Ecto neural progenitor cell (in vitro differentiated cells): ENCODE measurements at regions not wholly inside any gene's neighbourhood (a gene's known extent, or its start where the extent isn't known, plus 50 kb on each side); places are given as distances from the start of the nearest gene placed in this dataset.
A peak's percentile ranks its signal among the peaks of the same experiment; 100 is the strongest.
"Not testable (repeated sequence)": the region's sequence is repeated elsewhere in the genome, so short reads cannot be mapped to it uniquely, and the experiment has no call there.

Source experiments
- DNase-seq: peaks from one replicate; pipeline ENCODE4 v3.0.0-alpha.2; 2018; ENCODE audit warnings: low spot score

DNA sequence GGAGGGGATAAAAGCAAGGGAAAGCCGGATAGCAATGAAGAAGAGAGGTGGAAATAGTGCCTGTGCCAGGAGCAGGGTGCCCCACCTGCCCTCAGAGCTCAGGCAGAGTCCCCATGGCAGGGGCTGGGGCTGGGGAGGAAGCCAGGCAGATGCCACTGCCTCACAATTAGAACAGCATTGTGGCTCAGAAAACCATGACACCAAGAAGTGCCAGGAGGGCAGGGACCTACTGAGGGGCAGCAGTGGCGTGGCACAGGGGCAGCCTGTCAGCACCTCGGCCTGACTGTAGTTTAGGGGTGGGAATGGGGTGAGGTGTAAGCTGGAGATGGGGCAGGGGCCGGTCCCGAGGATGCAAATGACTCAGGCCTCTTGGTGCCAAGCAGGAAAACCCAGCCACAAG lies 532.1 kb upstream of the B3GAT1 start:
- no peak for DNase-seq

DNA sequence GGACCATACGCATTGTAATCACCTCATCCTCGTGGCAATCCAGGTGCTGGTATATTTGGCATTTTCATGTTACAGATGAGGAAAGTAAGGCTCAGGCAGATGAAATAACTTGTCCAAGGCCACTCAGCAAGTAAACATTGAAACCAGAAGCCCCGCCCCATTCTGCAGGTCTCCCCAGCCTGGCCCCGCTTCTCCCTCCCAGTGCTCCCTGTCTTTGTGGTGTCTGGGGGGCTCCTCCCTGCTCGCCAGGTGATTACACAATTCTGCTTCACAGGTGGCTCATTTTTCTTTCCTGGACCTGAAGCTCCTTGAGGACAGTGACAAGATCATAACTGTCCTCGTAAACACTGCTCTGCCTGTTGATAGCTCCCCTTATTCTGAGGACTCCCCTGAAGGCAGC lies 531.5 kb upstream of the B3GAT1 start:
- DNase-seq: no peak

DNA sequence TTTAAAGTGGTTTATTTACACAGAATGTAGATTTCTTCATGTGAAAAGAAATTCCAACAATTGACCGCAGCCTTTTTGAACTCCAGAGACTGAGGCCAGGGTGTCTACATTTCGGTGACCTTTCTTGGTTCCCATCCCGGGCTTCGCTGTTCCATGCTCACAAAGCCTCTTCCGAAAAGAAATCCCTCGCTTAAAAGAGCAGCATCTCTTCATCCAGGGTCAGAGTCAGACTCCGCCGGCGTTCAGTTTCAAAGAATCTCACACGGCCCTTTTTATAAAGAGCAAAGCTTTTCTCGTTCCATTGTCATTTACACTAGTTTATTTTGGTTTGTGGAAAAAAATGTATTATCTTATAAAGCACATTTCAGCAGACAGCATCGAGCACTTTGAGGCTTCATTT lies 530.6 kb upstream of the B3GAT1 start:
- DNase-seq: no peak

DNA sequence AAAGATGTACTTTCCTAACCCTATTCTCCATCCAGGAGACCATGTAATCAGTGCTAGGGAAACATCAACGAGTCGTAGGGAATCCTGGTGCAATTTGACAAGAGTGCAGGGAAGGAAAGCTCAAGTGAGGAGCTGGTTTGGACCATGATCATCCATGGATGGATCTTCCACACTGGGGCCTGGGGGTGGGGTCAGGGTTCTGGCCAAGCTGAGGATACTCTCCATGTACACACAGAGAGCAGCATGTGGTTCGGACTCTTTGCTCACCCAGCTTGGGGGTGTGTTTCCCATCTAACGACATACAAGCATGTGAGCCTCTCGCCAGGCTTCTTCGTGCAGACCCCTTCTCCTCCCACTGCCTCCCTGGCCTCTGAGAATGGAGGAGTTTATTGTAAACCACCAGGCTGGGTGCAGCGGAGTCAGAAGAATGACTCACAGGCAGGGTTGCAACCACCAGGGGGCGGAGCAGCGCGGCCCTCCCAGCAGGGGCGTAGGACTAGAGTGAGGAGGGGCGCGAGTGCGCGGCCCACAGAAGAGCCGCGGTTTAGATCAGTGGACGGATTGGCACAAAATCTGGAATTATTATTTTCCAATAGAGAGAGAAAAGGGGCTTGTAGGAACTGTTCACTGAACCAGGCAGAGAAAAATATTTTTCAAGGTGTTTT lies 530.0 kb upstream of the B3GAT1 start:
- peak; percentile 75 for DNase-seq

DNA sequence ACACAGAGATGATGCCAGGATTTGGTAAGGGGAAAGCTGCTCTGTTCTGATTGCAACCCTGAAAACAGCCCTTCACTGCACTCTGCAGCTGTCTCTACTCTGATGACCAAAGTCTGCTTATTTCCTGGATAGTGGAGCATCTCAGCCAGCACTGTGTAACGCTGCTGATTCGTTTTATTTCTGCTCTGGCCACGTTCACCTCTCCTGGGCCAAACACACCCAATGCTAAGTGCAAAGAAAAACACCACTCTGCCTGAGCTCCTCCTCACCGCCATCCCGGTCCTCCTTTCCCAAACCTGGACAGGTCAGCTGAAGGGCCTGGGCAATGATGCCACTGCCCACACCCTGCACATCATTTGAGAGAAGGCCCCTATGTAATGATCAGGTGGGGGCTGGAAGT lies 529.3 kb upstream of the B3GAT1 start:
- no peak for DNase-seq

DNA sequence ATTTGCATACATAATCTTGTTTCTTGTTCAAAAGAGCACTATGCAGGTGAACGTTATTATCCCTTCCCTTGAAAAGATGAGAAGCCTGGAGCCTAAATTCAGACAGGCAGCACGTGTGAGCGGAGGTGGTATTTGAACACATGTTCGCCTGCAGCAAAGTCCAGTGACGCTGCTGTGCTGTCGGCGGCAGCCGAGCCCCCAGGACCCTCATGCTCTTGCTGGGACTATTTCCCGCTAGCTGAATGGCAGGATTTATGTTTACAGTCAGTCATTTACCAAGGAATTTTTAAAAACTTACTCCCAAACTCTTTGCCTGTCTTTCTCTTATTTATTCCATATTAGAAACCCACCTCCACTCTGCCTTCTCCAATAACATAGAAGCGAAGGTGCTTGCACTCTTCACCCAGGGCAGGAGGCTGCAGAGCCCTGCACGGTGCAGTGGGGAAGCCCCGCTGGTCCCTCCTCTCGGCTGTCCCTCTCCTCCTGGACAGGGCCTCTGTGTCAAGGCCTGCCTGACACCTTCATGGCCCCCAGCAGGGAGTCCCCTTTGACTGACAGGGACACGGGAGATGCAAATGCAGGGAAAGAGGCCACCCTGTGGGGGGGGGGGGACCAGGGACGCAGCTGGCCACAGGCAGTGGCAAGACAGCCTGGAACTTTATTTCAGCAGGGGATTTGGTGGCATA lies 528.5 kb upstream of the B3GAT1 start:
- DNase-seq: no peak

DNA sequence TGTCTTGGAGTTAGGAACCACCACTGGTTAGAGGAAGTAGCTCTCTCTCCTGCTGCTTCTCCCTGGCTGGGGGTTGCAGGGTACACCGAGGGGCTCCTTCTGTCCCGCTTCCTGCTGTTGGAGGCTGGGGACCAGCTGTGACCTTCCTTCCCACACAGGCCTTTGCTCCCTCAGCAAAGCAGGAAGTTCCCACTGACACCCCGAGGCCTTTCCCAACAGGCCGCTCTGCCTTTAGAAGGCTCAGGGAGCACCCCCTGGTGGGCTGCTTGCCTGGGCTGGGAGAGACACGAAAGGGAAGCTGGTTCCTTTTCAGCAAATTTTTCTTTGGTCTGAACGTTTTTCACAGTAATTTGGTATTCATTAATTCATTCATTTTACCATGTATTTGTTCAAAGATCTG lies 527.9 kb upstream of the B3GAT1 start:
- no peak for DNase-seq

DNA sequence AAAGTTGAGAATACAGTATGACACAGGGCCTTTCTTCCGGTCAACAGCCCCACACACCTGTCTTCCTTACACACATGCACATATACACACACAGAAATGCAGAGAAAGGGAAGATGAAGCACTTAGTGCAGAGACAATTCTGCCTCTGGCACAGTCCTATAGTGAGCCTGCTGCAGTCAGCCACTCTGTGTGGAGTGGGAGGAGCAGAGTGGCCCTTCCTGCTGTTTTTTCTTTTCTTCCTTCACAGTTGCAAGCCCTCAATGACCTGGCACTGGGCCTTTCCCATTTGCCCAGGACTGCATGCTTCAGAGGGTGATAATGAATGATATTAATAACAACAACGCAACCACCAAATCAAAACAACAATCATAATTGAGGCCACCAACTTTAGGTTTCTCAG lies 527.0 kb upstream of the B3GAT1 start:
- DNase-seq: no peak

DNA sequence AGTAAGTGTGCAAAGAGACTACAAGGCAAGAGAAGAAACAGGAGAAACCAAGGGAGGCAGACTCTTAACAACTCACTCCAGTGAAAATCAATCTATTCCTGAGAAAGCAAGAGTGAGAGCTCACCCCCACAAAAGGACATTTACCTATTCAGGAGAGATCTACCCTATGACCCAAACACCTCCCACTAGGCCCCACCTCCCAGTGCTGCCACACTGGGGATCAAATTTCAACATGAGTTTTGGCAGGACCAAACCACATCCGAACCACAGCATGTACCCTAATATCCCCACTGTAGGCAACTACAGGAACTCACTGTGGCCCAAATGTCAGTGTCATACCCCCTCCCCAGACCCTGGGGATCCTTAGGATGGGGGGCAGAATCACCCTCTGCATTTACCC lies 526.2 kb upstream of the B3GAT1 start:
- no peak for DNase-seq

DNA sequence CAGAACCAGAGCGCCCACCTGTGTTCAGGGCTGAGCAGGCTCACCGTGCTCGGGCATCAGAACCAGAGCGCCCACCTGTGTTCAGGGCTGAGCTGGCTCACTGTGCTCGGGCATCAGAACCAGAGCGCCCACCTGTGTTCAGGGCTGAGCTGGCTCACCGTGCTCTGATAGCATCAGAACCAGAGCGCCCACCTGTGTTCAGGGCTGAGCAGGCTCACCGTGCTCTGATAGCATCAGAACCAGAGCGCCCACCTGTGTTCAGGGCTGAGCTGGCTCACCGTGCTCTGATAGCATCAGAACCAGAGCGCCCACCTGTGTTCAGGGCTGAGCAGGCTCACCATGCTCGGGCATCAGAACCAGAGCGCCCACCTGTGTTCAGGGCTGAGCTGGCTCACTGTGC lies 525.2 kb upstream of the B3GAT1 start:
- DNase-seq: not testable (repeated sequence)

DNA sequence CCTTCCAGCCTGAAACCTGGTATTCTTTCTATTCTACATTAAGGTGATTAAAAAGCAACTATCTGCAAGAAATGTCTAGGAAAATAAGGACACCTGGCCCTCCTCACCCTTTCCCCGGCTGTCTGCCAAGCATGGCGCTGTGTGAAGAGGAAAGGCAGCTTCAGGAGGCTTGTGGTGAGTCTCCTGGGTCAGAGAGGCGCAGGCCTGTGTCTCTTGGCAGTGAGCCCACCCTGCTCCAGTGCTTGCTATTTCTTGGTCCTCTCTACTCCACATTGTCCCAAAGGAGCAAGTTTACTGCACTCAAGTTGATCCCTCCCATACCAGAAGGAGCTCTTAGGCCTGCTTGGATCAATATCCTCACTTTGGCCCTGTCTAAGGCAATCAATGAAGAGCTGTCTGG lies 520.7 kb upstream of the B3GAT1 start:
- no peak for DNase-seq

DNA sequence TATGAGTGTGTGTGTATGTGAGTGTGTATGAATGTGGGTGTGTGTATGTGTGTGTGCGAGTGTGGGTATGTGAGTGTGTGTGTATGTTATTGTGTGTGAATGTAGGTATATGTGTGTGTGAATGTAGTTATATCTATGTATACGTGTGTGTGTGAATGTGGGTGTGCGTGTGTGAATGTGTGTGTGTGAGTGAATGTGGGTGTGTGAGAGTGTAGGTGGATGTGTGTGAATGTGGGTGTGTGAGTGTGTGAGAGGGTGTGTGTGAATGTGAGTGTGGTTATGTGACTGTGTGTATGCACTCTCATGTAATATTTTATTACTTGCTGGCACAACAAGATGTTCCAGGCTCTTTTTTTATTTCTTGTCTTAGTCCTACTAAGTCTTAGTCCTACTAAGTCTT lies 513.4 kb upstream of the B3GAT1 start:
- DNase-seq: no peak

DNA sequence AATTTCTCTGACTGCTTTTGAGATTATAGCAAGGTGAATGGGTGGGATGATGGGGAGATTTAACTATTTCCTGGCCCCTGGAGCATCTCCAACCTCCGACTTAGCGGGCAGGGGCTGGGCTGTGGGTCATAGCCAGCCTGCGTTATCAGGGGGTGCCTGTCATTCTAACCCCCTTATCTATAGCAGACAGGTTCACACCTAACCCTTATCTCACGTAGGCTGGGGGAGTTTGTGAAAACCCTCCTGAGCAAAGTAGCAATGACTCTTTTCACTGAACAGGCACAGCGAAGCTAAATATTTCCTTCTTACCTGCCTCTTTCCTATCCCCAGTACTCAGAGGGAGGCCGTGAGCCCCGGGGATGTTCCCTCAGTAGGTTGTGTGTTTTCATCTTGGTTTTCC lies 511.4 kb upstream of the B3GAT1 start:
- no peak for DNase-seq

DNA sequence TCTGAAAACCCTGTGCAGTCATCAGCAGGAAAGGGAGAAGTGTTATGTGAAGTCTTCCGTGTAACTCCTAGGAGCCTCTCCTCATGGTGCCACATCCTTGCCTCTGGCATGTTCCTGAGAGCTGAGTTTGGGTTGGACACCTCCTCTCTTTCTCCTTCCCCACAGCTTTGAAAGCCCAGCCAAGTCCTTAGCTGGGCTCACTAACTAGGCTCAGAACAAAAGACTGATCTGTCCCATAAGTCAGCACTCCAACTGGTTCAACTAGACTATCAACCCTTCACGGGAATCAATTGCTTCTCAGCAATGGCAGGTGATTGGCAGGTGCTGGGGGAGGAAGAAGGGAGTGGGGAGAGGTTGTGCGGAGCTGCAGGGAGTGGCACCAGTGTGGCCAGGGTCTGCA lies 509.9 kb upstream of the B3GAT1 start:
- no peak for DNase-seq

DNA sequence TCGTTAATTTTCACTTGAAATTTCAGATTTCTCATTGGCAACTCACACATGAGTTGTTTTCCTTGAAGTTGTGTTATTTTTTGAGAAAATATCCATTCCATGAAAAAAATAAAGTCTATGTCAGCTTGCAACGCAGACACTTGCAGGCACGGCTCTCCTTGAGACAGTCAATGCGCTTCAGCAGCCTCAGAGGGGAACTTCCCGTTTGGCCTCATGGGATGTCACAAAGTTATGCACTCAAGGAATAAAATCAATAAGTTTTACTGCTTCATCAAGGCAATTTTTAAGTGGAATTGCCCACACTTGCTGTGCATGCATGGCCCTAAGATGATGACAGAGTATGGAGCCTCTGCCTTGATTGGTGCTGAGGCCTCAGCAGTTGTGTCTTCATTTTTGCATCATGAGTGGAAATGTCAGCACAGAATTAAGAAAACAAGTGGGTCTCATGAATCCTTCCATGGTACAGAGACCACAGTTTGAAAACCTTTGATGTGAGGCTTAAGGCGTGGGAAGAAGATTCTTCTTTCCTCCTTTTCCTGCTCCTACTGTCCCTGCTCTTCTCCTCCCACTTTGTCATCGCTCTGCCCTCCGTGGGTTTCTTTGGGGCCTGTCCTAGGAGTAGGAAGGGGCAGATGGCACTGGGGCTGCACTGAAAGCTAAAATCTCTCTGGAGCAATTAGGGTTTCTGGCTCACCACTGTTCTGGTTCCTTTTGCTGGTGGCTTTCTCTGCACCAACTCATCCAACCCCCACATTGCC lies 509.0 kb upstream of the B3GAT1 start:
- DNase-seq: no peak

DNA sequence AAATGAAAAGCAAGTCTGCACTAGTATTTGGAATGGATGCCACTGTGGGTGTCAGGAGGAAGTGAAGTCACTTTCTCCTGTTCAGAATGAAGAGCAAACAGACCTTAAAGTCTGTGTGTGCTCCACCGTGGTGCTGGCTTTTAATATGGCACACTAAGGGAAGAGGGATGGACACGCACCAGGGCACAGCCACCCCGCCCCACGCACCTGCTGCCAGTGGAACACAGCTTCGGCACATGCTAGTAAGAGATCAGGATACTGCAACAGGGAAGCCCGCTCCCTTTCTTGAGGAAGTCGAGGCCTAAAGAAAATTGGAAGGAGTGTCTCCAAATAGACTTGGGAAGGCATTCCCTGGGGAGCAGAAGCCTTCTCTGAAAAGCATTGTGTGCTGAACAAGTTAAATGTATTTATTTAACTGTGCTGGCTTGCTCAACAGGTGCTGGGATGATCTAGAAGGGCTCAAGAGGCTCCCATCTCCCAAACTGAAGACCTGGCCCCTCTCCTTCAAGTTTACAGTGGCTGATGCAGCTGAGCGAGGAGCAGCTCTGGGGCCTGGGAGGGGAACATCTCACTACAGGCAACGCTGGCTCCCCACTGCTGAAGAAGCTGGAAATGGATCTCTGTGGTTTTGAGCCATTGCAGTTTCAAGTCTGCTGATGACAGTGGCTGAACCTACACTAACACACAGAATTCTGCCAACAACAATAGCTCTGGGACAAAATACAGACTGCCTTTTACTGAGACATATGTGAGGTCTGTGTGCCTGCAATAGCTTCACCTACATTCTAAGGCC lies 504.6 kb upstream of the B3GAT1 start:
- no peak for DNase-seq

DNA sequence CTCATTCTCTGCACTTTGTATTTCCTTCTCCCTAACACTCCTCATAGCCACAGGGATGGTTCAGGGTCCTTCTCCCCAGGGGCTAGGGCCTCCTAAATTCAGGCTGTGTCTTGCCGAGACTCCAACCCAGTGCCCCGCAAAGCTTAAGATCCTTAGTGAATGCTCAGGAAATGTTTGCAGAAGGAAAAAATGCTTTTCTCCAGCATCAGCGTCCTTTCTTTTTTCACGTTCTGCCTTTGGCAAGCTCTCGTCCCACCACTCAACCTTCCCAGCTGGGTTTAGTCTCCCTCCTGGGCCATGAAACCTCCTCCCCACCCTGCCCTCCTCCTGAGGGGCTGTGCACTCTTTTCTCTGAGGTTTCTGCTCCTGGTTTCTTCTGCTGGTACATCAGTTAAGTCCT lies 503.8 kb upstream of the B3GAT1 start:
- no peak for DNase-seq

DNA sequence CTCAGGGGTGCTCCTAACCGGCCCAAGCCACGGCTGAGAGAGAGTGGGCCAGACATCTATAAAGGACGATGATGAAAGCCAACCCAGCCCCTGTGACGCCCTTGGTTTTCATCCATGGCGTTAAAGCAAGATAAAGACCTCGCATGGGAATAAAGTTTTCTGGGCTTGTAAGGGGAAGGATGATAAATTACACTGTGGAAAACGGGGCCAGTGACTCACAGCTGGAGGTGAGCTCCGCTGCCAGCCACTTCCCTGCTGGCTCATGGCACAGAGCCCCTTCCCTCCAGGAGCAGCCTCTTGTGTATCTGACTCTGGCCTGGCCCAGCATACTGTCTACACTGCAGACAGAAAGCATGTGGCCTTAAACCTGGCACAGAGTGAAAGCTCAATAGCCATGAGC lies 503.2 kb upstream of the B3GAT1 start:
- DNase-seq: no peak

DNA sequence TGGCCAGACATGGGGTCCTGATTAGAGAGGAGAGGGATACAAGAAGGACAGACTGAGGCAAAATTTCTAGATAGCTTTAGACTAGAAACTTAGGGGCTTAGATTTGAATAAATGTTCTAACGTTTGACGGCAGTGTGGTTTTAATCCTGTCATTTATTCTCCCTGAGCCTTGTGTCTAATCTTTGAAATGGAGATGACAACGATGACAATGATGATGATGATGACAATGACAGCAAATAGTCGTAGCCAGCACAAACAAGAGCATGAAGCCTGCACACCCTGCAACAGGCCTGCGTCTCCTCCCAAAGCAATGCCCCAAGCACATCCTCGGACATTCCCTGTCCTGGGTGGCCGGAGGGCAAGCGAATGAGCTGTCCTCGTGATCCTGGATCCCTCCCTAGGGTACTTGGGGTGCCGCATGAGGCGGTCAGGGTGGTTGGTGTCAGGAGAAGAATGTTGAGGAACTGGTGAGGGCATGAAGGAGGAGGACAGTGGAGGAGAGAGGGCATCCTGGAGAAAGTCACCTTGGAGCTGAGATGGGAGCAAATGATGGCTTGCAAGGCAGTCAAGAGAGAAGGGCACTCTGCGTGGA lies 502.1 kb upstream of the B3GAT1 start:
- no peak for DNase-seq

DNA sequence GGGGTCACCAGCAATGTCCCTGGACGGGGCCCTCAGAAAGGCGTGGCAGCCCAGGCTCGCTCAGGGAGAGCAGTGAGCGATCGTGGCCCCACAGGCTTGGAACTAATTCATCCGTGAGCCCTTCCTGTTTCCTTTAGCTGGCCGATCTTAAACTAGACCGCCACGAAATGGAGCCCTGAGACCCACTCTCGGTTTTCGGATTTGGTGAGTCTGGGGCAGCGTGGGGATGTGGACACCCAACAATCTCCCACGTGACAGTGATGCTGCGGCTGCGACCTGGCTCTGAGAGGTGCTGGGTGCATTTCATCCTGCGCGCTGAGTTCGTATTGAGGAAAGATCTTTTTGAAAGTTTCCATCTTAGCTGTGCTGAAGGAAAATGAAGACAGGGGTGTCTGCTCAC lies 501.3 kb upstream of the B3GAT1 start:
- no peak for DNase-seq

DNA sequence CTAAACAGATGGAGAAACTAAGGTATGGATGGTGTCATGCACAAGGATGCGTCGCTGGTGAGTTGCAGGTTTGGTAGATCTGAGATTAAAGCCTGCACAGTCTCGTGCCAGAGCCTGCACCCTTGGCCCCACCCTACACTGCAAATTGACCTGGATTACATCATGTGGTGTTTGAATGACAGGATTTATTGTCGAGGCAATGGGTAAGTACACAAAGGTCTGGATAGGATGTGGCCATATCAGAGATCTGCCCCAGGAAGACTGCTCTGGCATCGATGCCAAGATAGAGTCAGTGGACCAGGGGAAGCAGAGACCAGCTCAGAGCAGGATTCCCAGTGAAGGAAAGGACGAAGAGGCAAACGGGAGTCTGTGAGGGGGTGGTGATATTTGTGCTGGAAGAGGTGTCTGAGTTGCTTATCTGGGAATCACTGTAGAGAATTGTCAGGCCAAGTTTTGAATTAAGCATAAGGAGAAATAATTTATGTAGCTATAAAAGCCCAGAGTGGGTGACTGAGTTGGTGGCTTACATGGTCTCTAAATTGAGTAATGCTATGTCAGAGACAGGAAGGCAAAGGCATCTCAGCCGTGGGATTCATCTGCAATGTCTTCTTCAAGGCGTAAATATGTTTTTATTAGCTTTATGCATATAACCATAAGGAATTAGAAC lies 499.6 kb upstream of the B3GAT1 start:
- DNase-seq: no peak

DNA sequence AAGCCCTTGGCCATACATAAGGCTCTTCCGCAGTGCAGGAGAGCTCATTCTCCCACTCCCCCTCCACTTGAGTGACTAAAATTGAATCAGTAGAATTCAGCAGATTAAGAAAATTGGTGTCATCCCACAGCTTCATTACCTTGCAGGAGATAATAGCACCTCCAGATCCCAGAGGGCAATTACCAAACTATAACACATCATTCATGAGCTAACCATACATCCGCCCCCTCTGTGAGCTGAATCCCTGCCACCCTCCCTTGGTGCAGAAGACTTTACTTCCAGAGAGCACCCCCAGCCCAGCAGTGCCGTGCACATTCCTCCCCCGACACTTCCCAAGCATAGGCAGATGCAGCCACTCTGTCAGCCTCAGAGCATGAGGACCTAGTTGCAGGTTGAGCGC lies 496.5 kb upstream of the B3GAT1 start:
- no peak for DNase-seq
